ENCODE measurements at regions not wholly inside any gene's neighbourhood (a gene's known extent, or its start where the extent isn't known, plus 50 kb on each side); places are given as distances from the start of the nearest gene placed in this dataset.

GRCh38 chr4:177117256-177117655, 192.4 kb upstream of the NEIL3 start:
- Histone ChIP-seq H3K9me3 (ENCODE audit: low read length) (peaks cover 2% of the 10 kb centered on the region), H3K4me3 (ENCODE audit: low read length) (no peak overlapping the region), H3K27me3 (ENCODE audit: insufficient read depth, low read length) (no peaks in the 10 kb centered on the region), H3K4me1 (ENCODE audit: insufficient read depth, low read length) (peaks cover 20% of the 10 kb centered on the region), H2AFZ (ENCODE audit: low read depth, low read length) (no peak overlapping the region), H3K36me3 (ENCODE audit: insufficient read depth, low read length) (no peaks in the 10 kb centered on the region)

- Histone ChIP-seq H3K4me3 (ENCODE audit: low read length) (no peak overlapping the region), H3K4me1 (ENCODE audit: insufficient read depth, low read length) (peaks cover 20% of the 10 kb centered on the region), H2AFZ (ENCODE audit: low read depth, low read length) (no peak overlapping the region)
These were observed 191.1 kb upstream of the NEIL3 start for GRCh38 chr4:177118596-177118995.

GRCh38 chr4:177119021-177119471, 190.6 kb upstream of the NEIL3 start:
- no peaks in the 10 kb centered on the region for H3K36me3 ChIP-seq (ENCODE audit: insufficient read depth, low read length)
- no peak overlapping the region for H2AFZ ChIP-seq (ENCODE audit: low read depth, low read length)
- H3K9me3 ChIP-seq (ENCODE audit: low read length): peaks cover 2% of the 10 kb centered on the region
- no peak overlapping the region for H3K4me3 ChIP-seq (ENCODE audit: low read length)
- H3K4me1 ChIP-seq (ENCODE audit: insufficient read depth, low read length): peaks cover 20% of the 10 kb centered on the region
- H3K27me3 ChIP-seq (ENCODE audit: insufficient read depth, low read length): no peaks in the 10 kb centered on the region

More at GRCh38 chr4:177118596-177118995, 191.1 kb upstream of the NEIL3 start:
- Histone ChIP-seq H3K36me3 (ENCODE audit: insufficient read depth, low read length) (no peaks in the 10 kb centered on the region), H3K9me3 (ENCODE audit: low read length) (peaks cover 2% of the 10 kb centered on the region), H3K27me3 (ENCODE audit: insufficient read depth, low read length) (no peaks in the 10 kb centered on the region)

GRCh38 chr4:177119691-177120090, 190.0 kb upstream of the NEIL3 start:
- Histone ChIP-seq H3K4me3 (ENCODE audit: low read length) (no peak overlapping the region), H3K27me3 (ENCODE audit: insufficient read depth, low read length) (no peaks in the 10 kb centered on the region), H3K36me3 (ENCODE audit: insufficient read depth, low read length) (no peaks in the 10 kb centered on the region), H3K4me1 (ENCODE audit: insufficient read depth, low read length) (peaks cover 21% of the 10 kb centered on the region), H2AFZ (ENCODE audit: low read depth, low read length) (no peak overlapping the region), H3K9me3 (ENCODE audit: low read length) (no peaks in the 10 kb centered on the region)

GRCh38 chr4:177123811-177124210, 185.9 kb upstream of the NEIL3 start:
- no peaks in the 10 kb centered on the region for H3K27me3 ChIP-seq (ENCODE audit: insufficient read depth, low read length)
- H3K4me1 ChIP-seq (ENCODE audit: insufficient read depth, low read length): peaks cover 5% of the 10 kb centered on the region
- H3K36me3 ChIP-seq (ENCODE audit: insufficient read depth, low read length): no peaks in the 10 kb centered on the region

GRCh38 chr4:177124349-177125064, 185.2 kb upstream of the NEIL3 start:
- H3K4me1 ChIP-seq (ENCODE audit: insufficient read depth, low read length): peaks cover 2% of the 10 kb centered on the region
- no peaks in the 10 kb centered on the region for H3K36me3 ChIP-seq (ENCODE audit: insufficient read depth, low read length)
- peak overlapping the region; percentile 40 for H2AFZ ChIP-seq (ENCODE audit: low read depth, low read length)
- no peaks in the 10 kb centered on the region for H3K27me3 ChIP-seq (ENCODE audit: insufficient read depth, low read length)
- H3K9me3 ChIP-seq (ENCODE audit: low read length): no peaks in the 10 kb centered on the region
- no peak overlapping the region for H3K4me3 ChIP-seq (ENCODE audit: low read length)

More at GRCh38 chr4:177123811-177124210, 185.9 kb upstream of the NEIL3 start:
- Histone ChIP-seq H2AFZ (ENCODE audit: low read depth, low read length) (peak overlapping the region; percentile 40), H3K9me3 (ENCODE audit: low read length) (no peaks in the 10 kb centered on the region), H3K4me3 (ENCODE audit: low read length) (no peak overlapping the region)

- Histone ChIP-seq H3K9me3 (ENCODE audit: low read length) (no peaks in the 10 kb centered on the region), H3K27me3 (ENCODE audit: insufficient read depth, low read length) (no peaks in the 10 kb centered on the region), H3K4me1 (ENCODE audit: insufficient read depth, low read length) (peaks cover 2% of the 10 kb centered on the region)
These were observed 184.0 kb upstream of the NEIL3 start for GRCh38 chr4:177125656-177126055.

GRCh38 chr4:177127658-177128057, 182.0 kb upstream of the NEIL3 start:
- no peaks in the 10 kb centered on the region for H3K27me3 ChIP-seq (ENCODE audit: insufficient read depth, low read length)
- H3K9me3 ChIP-seq (ENCODE audit: low read length): no peaks in the 10 kb centered on the region
- no peaks in the 10 kb centered on the region for H3K36me3 ChIP-seq (ENCODE audit: insufficient read depth, low read length)
- no peak overlapping the region for H2AFZ ChIP-seq (ENCODE audit: low read depth, low read length)
- H3K4me3 ChIP-seq (ENCODE audit: low read length): no peak overlapping the region
- peaks cover 2% of the 10 kb centered on the region for H3K4me1 ChIP-seq (ENCODE audit: insufficient read depth, low read length)

More at GRCh38 chr4:177125656-177126055, 184.0 kb upstream of the NEIL3 start:
- H2AFZ ChIP-seq (ENCODE audit: low read depth, low read length): no peak overlapping the region
- no peaks in the 10 kb centered on the region for H3K36me3 ChIP-seq (ENCODE audit: insufficient read depth, low read length)
- no peak overlapping the region for H3K4me3 ChIP-seq (ENCODE audit: low read length)

- Histone ChIP-seq H3K4me1 (ENCODE audit: insufficient read depth, low read length) (peaks cover 2% of the 10 kb centered on the region), H3K36me3 (ENCODE audit: insufficient read depth, low read length) (no peaks in the 10 kb centered on the region), H3K27me3 (ENCODE audit: insufficient read depth, low read length) (no peaks in the 10 kb centered on the region), H2AFZ (ENCODE audit: low read depth, low read length) (no peak overlapping the region), H3K9me3 (ENCODE audit: low read length) (no peaks in the 10 kb centered on the region), H3K4me3 (ENCODE audit: low read length) (no peak overlapping the region)
These were observed 181.4 kb upstream of the NEIL3 start for GRCh38 chr4:177128306-177128705.

- H2AFZ ChIP-seq (ENCODE audit: low read depth, low read length): no peak overlapping the region
- no peak overlapping the region for H3K4me3 ChIP-seq (ENCODE audit: low read length)
- H3K4me1 ChIP-seq (ENCODE audit: insufficient read depth, low read length): no peaks in the 10 kb centered on the region
- H3K9me3 ChIP-seq (ENCODE audit: low read length): no peaks in the 10 kb centered on the region
- no peaks in the 10 kb centered on the region for H3K36me3 ChIP-seq (ENCODE audit: insufficient read depth, low read length)
- no peaks in the 10 kb centered on the region for H3K27me3 ChIP-seq (ENCODE audit: insufficient read depth, low read length)
These were observed 177.9 kb upstream of the NEIL3 start for GRCh38 chr4:177131736-177132135.

- H3K4me1 ChIP-seq (ENCODE audit: insufficient read depth, low read length): no peaks in the 10 kb centered on the region
These were observed 162.0 kb upstream of the NEIL3 start for GRCh38 chr4:177147668-177148067.

GRCh38 chr4:177155454-177155853, 154.2 kb upstream of the NEIL3 start:
- H3K36me3 ChIP-seq (ENCODE audit: insufficient read depth, low read length): no peaks in the 10 kb centered on the region
- H2AFZ ChIP-seq (ENCODE audit: low read depth, low read length): no peak overlapping the region
- H3K9me3 ChIP-seq (ENCODE audit: low read length): no peaks in the 10 kb centered on the region
- H3K27me3 ChIP-seq (ENCODE audit: insufficient read depth, low read length): no peaks in the 10 kb centered on the region
- no peaks in the 10 kb centered on the region for H3K4me1 ChIP-seq (ENCODE audit: insufficient read depth, low read length)
- no peak overlapping the region for H3K4me3 ChIP-seq (ENCODE audit: low read length)

More at GRCh38 chr4:177147668-177148067, 162.0 kb upstream of the NEIL3 start:
- H3K27me3 ChIP-seq (ENCODE audit: insufficient read depth, low read length): no peaks in the 10 kb centered on the region
- H3K4me3 ChIP-seq (ENCODE audit: low read length): no peak overlapping the region
- no peaks in the 10 kb centered on the region for H3K36me3 ChIP-seq (ENCODE audit: insufficient read depth, low read length)
- H3K9me3 ChIP-seq (ENCODE audit: low read length): no peaks in the 10 kb centered on the region
- H2AFZ ChIP-seq (ENCODE audit: low read depth, low read length): no peak overlapping the region

GRCh38 chr4:177159600-177159999, 150.1 kb upstream of the NEIL3 start:
- H3K27me3 ChIP-seq (ENCODE audit: insufficient read depth, low read length): no peaks in the 10 kb centered on the region
- H2AFZ ChIP-seq (ENCODE audit: low read depth, low read length): no peak overlapping the region
- H3K9me3 ChIP-seq (ENCODE audit: low read length): no peaks in the 10 kb centered on the region
- no peak overlapping the region for H3K4me3 ChIP-seq (ENCODE audit: low read length)
- no peaks in the 10 kb centered on the region for H3K4me1 ChIP-seq (ENCODE audit: insufficient read depth, low read length)
- no peaks in the 10 kb centered on the region for H3K36me3 ChIP-seq (ENCODE audit: insufficient read depth, low read length)

GRCh38 chr4:177161781-177162180, 147.9 kb upstream of the NEIL3 start:
- Histone ChIP-seq H3K4me3 (ENCODE audit: low read length) (no peak overlapping the region), H3K9me3 (ENCODE audit: low read length) (no peaks in the 10 kb centered on the region), H3K27me3 (ENCODE audit: insufficient read depth, low read length) (no peaks in the 10 kb centered on the region), H2AFZ (ENCODE audit: low read depth, low read length) (no peak overlapping the region), H3K4me1 (ENCODE audit: insufficient read depth, low read length) (no peaks in the 10 kb centered on the region), H3K36me3 (ENCODE audit: insufficient read depth, low read length) (no peaks in the 10 kb centered on the region)

Measured in neuron (in vitro differentiated cells).